Activated CD8-positive, alpha-beta memory T cell treated with anti-CD3 and anti-CD28 coated beads for 1 hour (primary cell): ENCODE measurements at regions not wholly inside any gene's neighbourhood (a gene's known extent, or its start where the extent isn't known, plus 50 kb on each side); places are given as distances from the start of the nearest gene placed in this dataset.

Source experiments
- DNase-seq, 2 donors: peaks; one replicate each; pipeline ENCODE4 v3.0.0-alpha.2; 2020; ENCODE audit warnings: low read depth in 1 of 2; ENCODE audit errors: extremely low read depth in 1 of 2

DNA sequence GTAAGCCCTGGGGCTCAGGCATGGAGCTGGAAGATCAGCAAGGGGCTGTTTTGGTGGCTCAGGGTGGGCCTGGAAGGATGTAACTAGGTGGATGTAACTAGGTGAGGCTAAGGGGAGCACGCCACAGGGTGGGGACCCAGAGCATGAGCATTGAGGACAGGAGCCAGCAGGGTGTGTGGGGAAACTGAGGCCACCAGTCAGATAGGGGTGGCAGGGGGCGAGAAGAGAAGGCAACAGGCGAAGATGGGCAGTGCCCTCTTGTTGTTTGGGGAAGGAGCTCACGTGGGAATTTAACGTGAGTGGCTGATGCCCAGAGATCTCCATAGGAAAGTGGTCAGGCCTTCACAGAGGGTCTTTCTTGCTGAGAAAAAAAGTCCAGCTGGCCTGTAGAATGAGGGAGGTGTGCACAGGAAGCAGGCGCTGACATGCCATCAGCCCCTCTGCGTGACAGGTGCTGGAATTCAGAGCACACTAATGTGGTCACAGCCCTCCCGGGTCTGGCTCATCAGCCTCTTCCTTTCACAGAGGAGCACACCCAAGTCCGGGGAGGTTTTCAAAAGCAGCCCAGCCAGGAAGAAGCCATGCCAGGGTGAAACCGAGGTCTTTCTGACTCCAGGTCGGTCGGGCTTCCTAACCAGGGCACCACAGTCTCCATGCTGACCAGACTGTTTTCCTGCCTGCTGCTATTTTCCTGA is 54.6 kb upstream of the PAX6 start:
- DNase-seq: no peak

DNA sequence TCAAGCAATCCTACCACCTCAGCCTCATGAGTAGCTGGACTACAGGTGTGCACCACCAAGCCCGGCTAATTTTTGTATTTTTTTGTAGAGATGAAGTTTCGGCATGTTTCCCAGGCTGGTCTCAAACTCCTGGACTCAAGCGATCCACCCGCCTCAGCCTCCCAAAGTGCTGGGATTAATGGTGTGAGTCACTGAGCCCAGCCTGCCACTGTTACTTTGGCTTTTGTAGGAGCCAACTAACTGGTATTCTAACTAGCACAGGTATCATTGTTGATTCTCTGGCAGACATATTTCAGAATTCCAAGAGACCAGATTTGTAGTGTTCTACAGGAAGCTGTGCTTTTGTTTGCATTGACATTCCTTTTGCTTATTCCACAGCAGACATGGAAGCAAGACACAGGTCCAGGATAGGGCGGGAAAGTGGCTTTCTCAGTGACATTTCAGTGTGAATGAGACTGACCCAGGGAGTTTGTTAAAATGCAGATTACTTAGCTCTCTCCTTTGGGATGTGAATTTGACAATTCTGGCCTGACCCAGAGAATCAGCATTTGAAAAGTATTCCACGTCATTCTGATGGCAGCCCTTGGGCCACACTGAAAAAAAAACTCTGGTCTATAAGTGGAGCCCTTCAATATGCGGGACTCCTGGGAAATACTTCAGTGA is 52.2 kb upstream of the PAX6 start:
- DNase-seq: no peak

DNA sequence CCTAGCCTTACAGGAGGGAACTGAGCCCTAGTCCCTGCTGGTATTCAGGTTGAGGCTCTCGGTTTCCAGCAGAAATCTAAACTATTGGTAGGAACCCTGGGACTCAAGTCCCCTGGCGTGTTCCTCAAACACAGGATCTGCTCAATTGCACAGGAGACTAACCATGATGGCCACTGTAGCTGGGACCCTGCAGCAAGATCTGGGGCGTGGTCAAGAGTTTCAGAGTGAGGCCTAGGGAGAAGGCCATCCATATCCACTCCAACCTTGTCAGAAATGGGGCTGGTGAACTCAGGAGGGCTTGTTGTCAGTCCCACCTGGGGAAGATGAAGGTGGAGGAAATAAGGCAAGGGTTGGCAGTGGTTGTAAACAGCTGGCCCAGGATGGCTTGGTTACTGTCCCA is 49.9 kb upstream of the PAX6 start:
- DNase-seq: no peak
